ENCODE measurements at regions not wholly inside any gene's neighbourhood (a gene's known extent, or its start where the extent isn't known, plus 50 kb on each side); places are given as distances from the start of the nearest gene placed in this dataset.

DNA sequence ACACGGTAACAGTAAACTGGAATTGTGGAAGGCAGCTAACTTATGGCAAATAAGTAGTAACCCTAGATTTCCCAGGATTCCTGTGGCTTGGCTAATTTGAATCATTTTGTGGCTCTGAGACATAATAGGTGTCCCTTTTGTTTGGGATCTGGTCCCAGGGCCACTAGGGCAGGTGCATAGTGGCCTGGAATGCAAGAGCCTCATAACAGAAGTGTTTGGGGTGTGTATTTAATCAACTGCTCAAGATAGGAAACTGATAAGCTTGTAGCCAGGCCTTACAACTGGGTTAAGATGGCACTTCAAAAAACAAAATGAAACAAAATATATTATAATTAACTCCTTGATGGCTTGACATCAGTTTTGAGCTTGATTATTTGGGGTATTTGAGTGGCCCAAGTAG lies 541.8 kb downstream of the ETV1 start:
- intact Hi-C loops (cut with micrococcal nuclease): no loop called here
- H3K9me3 Mint-ChIP-seq: peaks cover 3% of the 10 kb centered on the region
- no peak for DNase-seq (ENCODE audit: low spot score)
- no peaks in the 10 kb centered on the region for H3K36me3 Mint-ChIP-seq (ENCODE audit: low read depth)
- H3K4me1 Mint-ChIP-seq (ENCODE audit: low read depth): no peaks in the 10 kb centered on the region
- no peak overlapping the region for H3K4me3 Mint-ChIP-seq
- no peaks in the 10 kb centered on the region for H3K27me3 Mint-ChIP-seq (ENCODE audit: insufficient read depth)
- no peak overlapping the region for H3K27ac Mint-ChIP-seq

DNA sequence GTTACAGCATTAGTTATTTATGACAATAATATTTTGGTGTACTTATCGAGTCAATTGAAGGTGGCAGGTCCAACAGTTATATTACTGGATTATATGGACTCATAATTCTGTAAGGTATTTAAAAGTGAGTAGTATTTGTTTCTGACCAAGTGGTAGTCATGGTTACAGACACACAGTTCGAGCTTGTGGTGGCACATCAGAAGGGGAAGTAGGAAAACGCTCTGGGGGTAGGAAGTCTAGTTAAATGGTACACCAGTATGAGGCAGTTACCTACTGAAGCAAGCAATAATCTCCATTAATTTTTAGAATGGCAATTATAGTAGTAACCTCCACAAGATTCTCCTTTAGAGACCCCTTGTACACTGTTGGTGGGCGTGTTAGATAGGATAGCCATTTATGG lies 541.2 kb downstream of the ETV1 start:
- Mint-ChIP-seq H3K27ac (no peak overlapping the region), H3K27me3 (ENCODE audit: insufficient read depth) (no peaks in the 10 kb centered on the region), H3K4me1 (ENCODE audit: low read depth) (no peaks in the 10 kb centered on the region), H3K36me3 (ENCODE audit: low read depth) (no peaks in the 10 kb centered on the region), H3K9me3 (peaks cover 3% of the 10 kb centered on the region), H3K4me3 (no peak overlapping the region)
- intact Hi-C loops (cut with micrococcal nuclease): no loop called here
- DNase-seq (ENCODE audit: low spot score): no peak

DNA sequence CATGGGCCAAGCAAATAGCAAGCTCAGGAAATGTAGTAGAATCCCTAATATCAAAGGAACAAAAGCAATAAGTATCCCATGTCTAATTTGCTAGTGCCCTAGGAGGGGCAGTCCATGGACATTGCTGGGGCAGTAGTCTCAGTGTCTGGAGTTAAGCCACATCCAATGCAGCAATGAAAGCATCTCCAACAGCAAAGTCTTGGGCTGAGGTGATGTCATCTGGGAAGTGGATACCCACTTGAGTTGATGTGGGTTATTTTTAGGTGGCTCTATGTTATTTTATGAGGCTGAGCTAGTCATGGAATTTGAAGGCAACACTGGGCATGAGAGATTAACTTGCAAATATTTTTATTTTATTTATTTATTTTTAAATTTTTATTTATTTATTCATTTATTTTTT lies 540.0 kb downstream of the ETV1 start:
- no peaks in the 10 kb centered on the region for H3K36me3 Mint-ChIP-seq (ENCODE audit: low read depth)
- no peak overlapping the region for H3K4me3 Mint-ChIP-seq
- intact Hi-C loops (cut with micrococcal nuclease): no loop called here
- H3K27ac Mint-ChIP-seq: no peak overlapping the region
- H3K4me1 Mint-ChIP-seq (ENCODE audit: low read depth): no peaks in the 10 kb centered on the region
- DNase-seq (ENCODE audit: low spot score): no peak
- no peaks in the 10 kb centered on the region for H3K27me3 Mint-ChIP-seq (ENCODE audit: insufficient read depth)
- peaks cover 3% of the 10 kb centered on the region for H3K9me3 Mint-ChIP-seq

DNA sequence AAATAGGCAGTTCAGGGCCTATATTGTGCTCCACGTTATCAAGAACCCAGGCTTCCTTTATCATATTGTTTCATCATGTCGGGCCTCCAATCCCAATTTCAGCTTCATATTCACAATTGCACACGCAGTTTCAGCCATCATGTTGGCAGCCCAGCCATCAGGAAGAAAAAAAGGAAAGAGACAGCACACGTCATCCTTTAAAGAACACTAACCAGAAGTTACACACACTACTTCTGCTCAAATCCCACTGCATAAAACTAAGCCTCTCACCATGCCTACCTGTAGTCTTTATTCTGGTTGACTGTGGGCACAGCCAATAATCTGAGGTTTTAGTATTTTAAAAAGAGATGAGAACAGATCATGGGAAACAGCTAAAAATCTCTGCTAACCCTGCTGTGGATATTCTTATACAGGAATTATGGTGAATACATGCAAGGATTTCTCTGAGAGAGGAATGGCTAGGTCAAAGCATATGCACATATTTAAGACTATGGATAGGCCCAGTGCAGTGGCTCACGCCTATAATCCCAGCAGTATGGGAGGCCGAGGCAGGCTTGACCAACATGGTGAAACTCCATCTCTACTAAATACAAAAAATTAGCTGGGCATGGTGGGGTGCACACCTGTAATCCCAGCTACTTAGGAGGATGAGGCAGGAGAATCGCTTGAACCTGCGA lies 534.4 kb downstream of the ETV1 start:
- DNase-seq (ENCODE audit: low spot score): no peak
- Mint-ChIP-seq H3K27ac (no peak overlapping the region), H3K9me3 (peaks cover 3% of the 10 kb centered on the region), H3K36me3 (ENCODE audit: low read depth) (no peaks in the 10 kb centered on the region), H3K4me3 (no peak overlapping the region), H3K4me1 (ENCODE audit: low read depth) (no peaks in the 10 kb centered on the region), H3K27me3 (ENCODE audit: insufficient read depth) (no peaks in the 10 kb centered on the region)
- intact Hi-C loops (cut with micrococcal nuclease): no loop called here

DNA sequence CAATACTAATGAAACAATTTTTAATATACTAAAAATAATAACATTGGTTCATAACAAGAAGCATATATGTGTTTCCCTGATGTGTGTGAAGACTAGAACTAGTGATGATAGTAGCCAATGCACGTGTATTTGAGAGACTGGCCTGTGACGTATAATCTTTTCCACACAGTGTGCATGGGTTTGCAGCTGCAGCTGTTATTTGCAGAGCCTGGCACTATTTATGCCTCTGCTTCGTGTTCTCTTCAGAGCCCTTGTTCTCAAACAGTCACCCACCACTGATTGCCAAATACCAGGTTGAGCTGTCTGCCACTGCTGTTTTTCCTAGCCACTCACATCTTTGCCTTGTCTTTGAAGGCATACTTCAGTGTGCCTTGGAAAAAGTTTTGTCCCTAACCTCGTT lies 531.7 kb downstream of the ETV1 start:
- H3K27me3 Mint-ChIP-seq (ENCODE audit: insufficient read depth): no peaks in the 10 kb centered on the region
- DNase-seq (ENCODE audit: low spot score): no peak
- H3K27ac Mint-ChIP-seq: no peak overlapping the region
- H3K4me3 Mint-ChIP-seq: no peak overlapping the region
- intact Hi-C loops (cut with micrococcal nuclease): no loop called here
- no peaks in the 10 kb centered on the region for H3K4me1 Mint-ChIP-seq (ENCODE audit: low read depth)
- no peaks in the 10 kb centered on the region for H3K9me3 Mint-ChIP-seq
- H3K36me3 Mint-ChIP-seq (ENCODE audit: low read depth): no peaks in the 10 kb centered on the region

DNA sequence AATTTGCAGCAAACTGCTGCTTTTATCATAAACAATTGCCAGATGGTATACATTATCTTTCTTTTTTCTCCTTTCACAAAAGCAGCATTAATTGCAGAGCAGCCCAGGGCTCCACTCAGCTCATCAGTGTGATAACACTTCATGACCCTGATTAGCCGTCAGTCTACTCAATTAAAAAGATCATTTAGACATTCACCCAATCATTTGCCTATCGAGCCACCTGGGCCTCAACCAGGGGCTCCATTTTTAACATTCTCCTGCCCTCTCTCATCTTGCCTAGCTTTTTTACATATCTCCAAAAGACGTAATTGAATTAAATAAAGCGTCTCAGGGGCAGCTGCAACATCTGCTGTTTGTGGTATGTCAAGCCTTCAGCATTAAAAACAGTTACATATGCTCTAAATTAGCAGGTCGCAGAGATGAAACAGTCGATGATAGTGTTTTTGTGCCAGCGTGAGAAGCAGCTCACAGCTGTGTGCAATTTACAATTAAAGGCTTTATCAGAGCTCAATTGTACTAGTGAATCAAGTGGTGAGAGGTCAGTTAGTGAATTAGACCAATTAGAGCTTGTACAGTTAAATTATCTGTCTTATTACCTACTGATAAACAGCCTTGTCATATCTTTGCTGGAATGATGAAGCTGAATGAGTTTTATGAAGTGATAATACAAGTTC lies 522.5 kb downstream of the ETV1 start:
- H3K27ac Mint-ChIP-seq: no peak overlapping the region
- no peaks in the 10 kb centered on the region for H3K27me3 Mint-ChIP-seq (ENCODE audit: insufficient read depth)
- no peak for DNase-seq (ENCODE audit: low spot score)
- intact Hi-C loops (cut with micrococcal nuclease): no loop called here
- no peaks in the 10 kb centered on the region for H3K4me1 Mint-ChIP-seq (ENCODE audit: low read depth)
- no peak overlapping the region for H3K4me3 Mint-ChIP-seq
- no peaks in the 10 kb centered on the region for H3K36me3 Mint-ChIP-seq (ENCODE audit: low read depth)
- no peaks in the 10 kb centered on the region for H3K9me3 Mint-ChIP-seq

DNA sequence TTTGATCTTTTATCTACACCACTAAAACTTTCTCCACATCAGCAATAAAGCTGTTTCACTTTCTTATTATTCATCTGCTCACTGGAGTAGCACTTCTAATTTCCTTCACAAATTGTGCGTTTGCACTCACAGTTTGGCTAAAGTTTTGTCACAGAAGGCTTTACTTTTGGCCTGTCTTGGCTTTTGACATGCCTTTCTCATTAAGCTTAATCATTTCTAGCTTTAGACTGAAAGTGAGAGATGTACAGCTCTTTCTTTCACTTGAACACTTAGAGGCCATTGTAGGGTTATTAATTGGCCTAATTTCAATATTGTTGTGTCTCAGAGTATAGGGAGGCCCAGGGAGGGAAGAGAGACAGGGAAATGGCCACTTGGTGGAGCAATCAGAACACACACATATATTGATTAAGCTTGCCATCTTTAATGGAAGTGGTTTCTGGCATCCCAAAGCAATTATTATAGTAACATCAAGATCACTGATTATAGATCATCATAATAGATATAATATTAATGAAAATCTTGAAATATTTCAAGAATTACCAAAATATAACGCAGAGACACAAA lies 512.5 kb downstream of the ETV1 start:
- H3K9me3 Mint-ChIP-seq: no peaks in the 10 kb centered on the region
- intact Hi-C loops (cut with micrococcal nuclease): no loop called here
- no peak overlapping the region for H3K27ac Mint-ChIP-seq
- DNase-seq (ENCODE audit: low spot score): no peak
- H3K4me1 Mint-ChIP-seq (ENCODE audit: low read depth): no peaks in the 10 kb centered on the region
- H3K4me3 Mint-ChIP-seq: no peak overlapping the region
- no peaks in the 10 kb centered on the region for H3K27me3 Mint-ChIP-seq (ENCODE audit: insufficient read depth)
- no peaks in the 10 kb centered on the region for H3K36me3 Mint-ChIP-seq (ENCODE audit: low read depth)

DNA sequence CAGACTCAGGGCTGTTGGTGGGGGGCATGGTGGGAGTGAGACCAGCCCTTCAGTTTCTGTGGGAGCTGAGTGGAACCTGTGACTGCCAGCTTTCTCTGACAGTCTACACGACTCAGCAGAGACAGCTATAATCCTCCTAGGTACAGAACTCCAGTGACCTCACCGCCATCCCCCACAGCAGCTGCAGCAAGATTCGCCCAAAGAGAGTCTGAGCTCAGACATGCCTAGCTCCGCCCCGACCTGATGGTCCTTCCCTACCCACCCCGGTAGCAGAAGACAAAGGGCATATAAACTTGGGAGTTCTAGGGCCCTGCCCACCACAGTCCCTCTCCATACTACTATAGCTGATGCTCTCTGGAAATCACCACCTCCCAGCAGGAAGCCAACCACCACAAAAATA lies 500.1 kb downstream of the ETV1 start:
- Mint-ChIP-seq H3K9me3 (peaks cover 8% of the 10 kb centered on the region), H3K27ac (no peak overlapping the region), H3K4me3 (no peak overlapping the region), H3K27me3 (ENCODE audit: insufficient read depth) (no peaks in the 10 kb centered on the region), H3K36me3 (ENCODE audit: low read depth) (no peaks in the 10 kb centered on the region), H3K4me1 (ENCODE audit: low read depth) (no peaks in the 10 kb centered on the region)
- no peak for DNase-seq (ENCODE audit: low spot score)
- intact Hi-C loops (cut with micrococcal nuclease): no loop called here

DNA sequence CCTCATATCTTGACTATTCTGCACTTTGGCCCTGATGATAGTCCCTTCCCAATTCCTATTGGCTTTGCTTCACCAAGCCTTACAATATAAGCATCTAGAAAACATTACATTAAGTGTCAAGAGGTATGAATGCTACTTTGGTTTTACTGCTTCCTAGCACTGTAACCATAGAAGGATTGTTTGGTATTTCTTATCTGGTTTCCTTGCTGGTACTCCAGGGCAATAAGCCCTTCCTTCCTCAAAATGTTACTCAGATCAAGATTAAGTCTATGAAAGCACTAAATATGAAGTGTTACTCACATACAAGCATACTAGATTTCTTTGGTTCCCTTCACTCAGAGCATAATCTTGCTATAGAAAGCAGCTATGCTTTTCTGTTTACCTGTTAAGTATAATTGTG lies 492.5 kb downstream of the ETV1 start:
- no peak for DNase-seq (ENCODE audit: low spot score)
- Mint-ChIP-seq H3K36me3 (ENCODE audit: low read depth) (no peaks in the 10 kb centered on the region), H3K4me1 (ENCODE audit: low read depth) (no peaks in the 10 kb centered on the region), H3K27ac (no peak overlapping the region), H3K9me3 (no peaks in the 10 kb centered on the region), H3K4me3 (no peak overlapping the region), H3K27me3 (ENCODE audit: insufficient read depth) (no peaks in the 10 kb centered on the region)
- intact Hi-C loops (cut with micrococcal nuclease): no loop called here

DNA sequence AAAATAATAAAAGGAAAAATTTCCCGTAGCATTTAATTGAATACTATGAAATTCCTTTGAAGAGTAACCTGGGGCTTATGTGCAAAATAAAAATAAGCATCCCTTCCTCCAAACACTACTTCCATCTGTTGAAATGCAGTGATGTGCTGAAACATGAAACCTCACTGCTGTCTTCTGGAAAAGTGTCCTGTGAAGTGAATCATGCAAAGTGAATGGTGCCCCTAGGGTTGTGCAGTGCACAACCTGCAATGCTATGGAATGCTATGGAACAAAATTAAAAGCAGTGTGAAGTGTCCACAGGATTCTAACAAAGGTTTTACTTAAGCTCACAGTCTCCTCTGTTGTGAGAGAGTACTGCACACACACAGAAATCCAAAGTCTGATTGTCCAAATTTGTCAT lies 480.9 kb downstream of the ETV1 start:
- Mint-ChIP-seq H3K9me3 (peaks cover 12% of the 10 kb centered on the region), H3K4me3 (no peak overlapping the region), H3K4me1 (ENCODE audit: low read depth) (no peaks in the 10 kb centered on the region), H3K27ac (no peak overlapping the region), H3K27me3 (ENCODE audit: insufficient read depth) (no peaks in the 10 kb centered on the region), H3K36me3 (ENCODE audit: low read depth) (no peaks in the 10 kb centered on the region)
- intact Hi-C loops (cut with micrococcal nuclease): no loop called here
- DNase-seq (ENCODE audit: low spot score): no peak

DNA sequence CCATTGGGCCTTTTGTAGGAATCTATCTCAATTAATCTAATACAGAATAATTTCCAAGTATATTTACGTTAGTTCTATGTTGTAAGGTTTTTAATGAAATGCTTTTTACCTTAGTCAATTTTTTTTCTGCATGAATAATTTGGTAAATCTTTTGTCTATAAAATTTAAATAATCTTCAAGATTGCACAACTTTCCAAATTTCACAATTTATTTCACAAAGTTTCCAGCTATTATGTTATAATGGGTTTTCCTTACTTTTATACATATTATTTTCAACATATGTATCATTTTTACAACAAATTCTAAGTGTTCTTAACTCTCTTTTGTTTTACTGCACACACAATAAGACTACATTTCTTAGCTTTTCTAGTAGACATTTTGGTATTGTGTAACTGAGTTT lies 470.7 kb downstream of the ETV1 start:
- Mint-ChIP-seq H3K27ac (no peak overlapping the region), H3K27me3 (ENCODE audit: insufficient read depth) (no peaks in the 10 kb centered on the region), H3K4me3 (no peak overlapping the region), H3K4me1 (ENCODE audit: low read depth) (no peaks in the 10 kb centered on the region), H3K9me3 (no peaks in the 10 kb centered on the region), H3K36me3 (ENCODE audit: low read depth) (no peaks in the 10 kb centered on the region)
- intact Hi-C loops (cut with micrococcal nuclease): no loop called here
- DNase-seq (ENCODE audit: low spot score): no peak

DNA sequence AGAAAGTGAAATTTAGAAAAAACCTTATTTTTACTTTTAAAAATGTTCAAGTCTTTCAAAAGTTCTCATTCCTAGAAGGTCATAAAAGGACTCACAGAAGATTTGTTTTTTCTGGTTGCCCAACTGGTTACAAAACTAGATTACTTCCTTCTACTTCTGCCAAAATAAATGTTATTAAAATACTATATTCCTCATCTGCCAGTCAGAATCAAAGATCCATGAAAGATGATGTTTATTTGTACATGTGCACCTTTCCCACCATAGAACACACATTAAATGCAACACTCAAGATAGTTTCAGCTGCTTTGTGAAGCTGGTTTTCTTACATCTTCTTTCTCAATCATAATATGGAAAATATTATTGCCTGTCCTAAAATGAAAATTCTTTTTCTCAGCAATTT lies 465.4 kb downstream of the ETV1 start:
- Mint-ChIP-seq H3K27ac (no peak overlapping the region), H3K9me3 (no peaks in the 10 kb centered on the region), H3K4me1 (ENCODE audit: low read depth) (no peaks in the 10 kb centered on the region), H3K4me3 (no peak overlapping the region), H3K27me3 (ENCODE audit: insufficient read depth) (no peaks in the 10 kb centered on the region), H3K36me3 (ENCODE audit: low read depth) (no peaks in the 10 kb centered on the region)
- DNase-seq (ENCODE audit: low spot score): no peak
- intact Hi-C loops (cut with micrococcal nuclease): loop anchor here (2.0 kb wide), 1 partner anchor 933 kb away; no protein-coding TSS in a partner anchor

DNA sequence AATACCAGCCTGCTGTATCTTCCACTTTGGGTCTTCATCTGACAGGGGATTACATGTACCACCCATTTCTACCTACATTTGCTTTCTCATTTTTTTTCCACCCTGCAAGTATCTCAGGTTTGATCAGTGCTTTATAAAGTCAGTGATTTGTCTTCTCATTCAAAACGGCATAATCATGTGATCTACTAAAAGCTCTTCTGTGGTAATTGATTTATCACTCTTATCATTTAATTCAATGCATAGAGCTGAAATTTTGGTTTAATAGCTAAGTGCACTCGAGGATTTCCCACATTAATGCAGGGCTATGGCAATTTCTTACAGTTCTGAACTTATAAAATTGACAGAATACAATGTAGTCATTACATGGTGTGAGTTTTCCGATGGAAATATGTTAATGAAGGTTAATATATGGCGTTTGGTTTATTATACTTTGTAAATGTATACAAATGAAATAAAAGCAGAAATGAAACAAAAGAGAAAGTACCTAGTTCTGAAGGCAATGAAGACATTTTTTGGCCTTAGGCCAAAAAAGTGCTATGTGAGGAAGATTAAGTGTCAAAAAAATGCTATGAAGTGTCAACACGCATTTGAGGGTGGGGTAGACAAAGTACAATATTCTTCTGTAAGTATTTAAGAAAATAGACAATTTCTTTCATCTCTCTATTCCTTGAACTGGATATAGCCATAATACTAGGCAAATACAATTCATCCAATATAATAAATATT lies 457.3 kb downstream of the ETV1 start:
- intact Hi-C loops (cut with micrococcal nuclease): no loop called here
- DNase-seq (ENCODE audit: low spot score): no peak
- Mint-ChIP-seq H3K36me3 (ENCODE audit: low read depth) (no peaks in the 10 kb centered on the region), H3K27ac (no peak overlapping the region), H3K4me3 (no peak overlapping the region), H3K9me3 (no peaks in the 10 kb centered on the region), H3K4me1 (ENCODE audit: low read depth) (no peaks in the 10 kb centered on the region), H3K27me3 (ENCODE audit: insufficient read depth) (no peaks in the 10 kb centered on the region)
